ENCODE measurements at regions not wholly inside any gene's neighbourhood (a gene's known extent, or its start where the extent isn't known, plus 50 kb on each side); places are given as distances from the start of the nearest gene placed in this dataset.

GRCh38 chr14:51307551-51307950 is 67.5 kb downstream of the TMX1 start:
- no peak for DNase-seq (ENCODE audit: low spot score)

- DNase-seq (ENCODE audit: low spot score): no peak
Measured at GRCh38 chr14:51308866-51309265, 68.8 kb downstream of the TMX1 start.

- no peak for DNase-seq (ENCODE audit: low spot score)
Measured at GRCh38 chr14:51310505-51310944, 70.5 kb downstream of the TMX1 start.

GRCh38 chr14:51314321-51315015 is 74.4 kb downstream of the TMX1 start:
- no peak for DNase-seq (ENCODE audit: low spot score)

GRCh38 chr14:51317373-51317772 is 77.3 kb downstream of the TMX1 start:
- no peak for DNase-seq (ENCODE audit: low spot score)

- DNase-seq (ENCODE audit: low spot score): no peak
Measured at GRCh38 chr14:51318813-51319597, 79.0 kb downstream of the TMX1 start.

- no peak for DNase-seq (ENCODE audit: low spot score)
Measured at GRCh38 chr14:51321036-51321435, 81.0 kb downstream of the TMX1 start.

GRCh38 chr14:51323492-51323891 is 83.4 kb downstream of the TMX1 start:
- DNase-seq (ENCODE audit: low spot score): no peak

GRCh38 chr14:51327376-51327775 is 87.3 kb downstream of the TMX1 start:
- no peak for DNase-seq (ENCODE audit: low spot score)

GRCh38 chr14:51328064-51328771 is 88.2 kb downstream of the TMX1 start:
- DNase-seq (ENCODE audit: low spot score): no peak

GRCh38 chr14:51328772-51329353 is 88.8 kb downstream of the TMX1 start:
- no peak for DNase-seq (ENCODE audit: low spot score)

GRCh38 chr14:51331486-51332367 is 91.7 kb downstream of the TMX1 start:
- DNase-seq (ENCODE audit: low spot score): no peak

GRCh38 chr14:51333299-51333698 is 93.3 kb downstream of the TMX1 start:
- DNase-seq (ENCODE audit: low spot score): no peak

- no peak for DNase-seq (ENCODE audit: low spot score)
Measured at GRCh38 chr14:51333901-51334521, 94.0 kb downstream of the TMX1 start.

GRCh38 chr14:51334566-51334965 is 94.5 kb downstream of the TMX1 start:
- DNase-seq (ENCODE audit: low spot score): no peak

- DNase-seq (ENCODE audit: low spot score): no peak
Measured at GRCh38 chr14:51335531-51335930, 95.5 kb downstream of the TMX1 start.

GRCh38 chr14:51335961-51336723 is 96.1 kb downstream of the TMX1 start:
- no peak for DNase-seq (ENCODE audit: low spot score)

- DNase-seq (ENCODE audit: low spot score): no peak
Measured at GRCh38 chr14:51336734-51337133, 96.7 kb downstream of the TMX1 start.

GRCh38 chr14:51337520-51337919 is 97.5 kb downstream of the TMX1 start:
- DNase-seq (ENCODE audit: low spot score): no peak

- DNase-seq (ENCODE audit: low spot score): no peak
Measured at GRCh38 chr14:51341338-51341737, 101.3 kb downstream of the TMX1 start.

All from NAMALWA (cell line).